Tibial nerve (tissue), 4 donors: ENCODE measurements at regions not wholly inside any gene's neighbourhood (a gene's known extent, or its start where the extent isn't known, plus 50 kb on each side); places are given as distances from the start of the nearest gene placed in this dataset.
"Not testable (repeated sequence)": the region's sequence is repeated elsewhere in the genome, so short reads cannot be mapped to it uniquely, and the experiment has no call there.

ENCODE experiments used
- DNase-seq, 2 donors: peaks; one replicate each; pipeline ENCODE4 v3.0.0-alpha.2; 2019; ENCODE audit warnings: low spot score in 2 of 2
- H3K27ac ChIP-seq, 4 donors: fragments of 200-600 bp; sonication (generic) in 3 of 4; one replicate each; pipeline ENCODE4 v1.5.1; 2017 to 2019; ENCODE audit warnings: mild to moderate bottlenecking in 1 of 4
- H3K27me3 ChIP-seq, 2 donors: fragments of 200-600 bp; sonication (generic) in 1 of 2; one replicate each; pipeline versions ENCODE4 v1.5.1 to v1.6.0; 2017 to 2019
- H3K36me3 ChIP-seq, 3 donors: fragments of 200-600 bp; sonication (generic); one replicate each; pipeline ENCODE4 v1.5.1; 2018 to 2019
- H3K4me1 ChIP-seq, 4 donors: fragments of 200-600 bp; sonication (generic) in 3 of 4; one replicate each; pipeline ENCODE4 v1.5.1; 2017 to 2019
- H3K4me3 ChIP-seq, 4 donors: fragments of 200-600 bp; sonication (generic) in 3 of 4; one replicate each; pipeline ENCODE4 v1.5.1; 2017 to 2019; ENCODE audit warnings: mild to moderate bottlenecking in 1 of 4, moderate library complexity in 1 of 4
- H3K9me3 ChIP-seq, 4 donors: fragments of 200-600 bp; sonication (generic) in 3 of 4; one replicate each; pipeline ENCODE4 v1.5.1; 2017 to 2019
- EP300 ChIP-seq, 2 donors: sonication (generic); formaldehyde crosslinking; IDR thresholded peaks; one replicate each; pipeline ENCODE4 v1.6.1; 2017; ENCODE audit warnings: antibody characterized with exemption in 2 of 2, mild to moderate bottlenecking in 1 of 2
- POLR2A ChIP-seq, 2 donors: fragments of 450-650 bp; IDR thresholded peaks; one replicate each; pipeline ENCODE4 v1.6.1; 2017; ENCODE audit warnings: antibody characterized with exemption in 2 of 2, mild to moderate bottlenecking in 2 of 2, moderate library complexity in 2 of 2
- WGBS, 2 donors: methylation state at CpG; one replicate each; pipeline ENCODE4 v1.1.5; 2018; 5-methylcytosine and 5-hydroxymethylcytosine counted together
- TF ChIP-seq, protein P1 (sequence below), 5 experiments: fragments of 200-600 bp in 3 of 5; fragments of 450-650 bp in 2 of 5; sonication (generic) in 3 of 5; IDR thresholded peaks; one replicate each; pipeline ENCODE4 v1.5.1; 2016 to 2019; ENCODE audit warnings: antibody characterized with exemption in 5 of 5, mild to moderate bottlenecking in 3 of 5, moderate library complexity in 2 of 5

DNA sequence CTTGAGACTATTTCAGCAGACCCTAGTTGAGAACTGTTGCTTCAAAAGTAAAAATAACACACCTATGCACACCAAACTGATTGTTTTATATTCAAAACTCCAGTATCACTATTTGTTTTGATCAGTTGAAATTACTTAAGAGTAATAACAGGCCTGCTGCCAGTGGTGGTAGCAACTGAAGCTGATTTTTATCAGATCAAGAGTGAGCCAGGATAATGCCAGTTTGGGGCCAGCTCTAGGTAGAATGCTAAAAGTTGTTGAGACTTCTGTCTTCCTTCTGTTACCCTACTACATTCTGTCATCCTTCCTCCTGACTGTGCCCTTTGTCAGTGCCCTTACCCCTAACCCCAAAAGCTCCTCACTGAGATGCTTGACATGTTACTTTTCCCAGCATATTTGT, 228.7 kb upstream of the SPRY1 start:
- H3K4me3 ChIP-seq = no peak overlapping the region
- H3K27me3 ChIP-seq = no peaks in the 10 kb centered on the region
- H3K4me1 ChIP-seq = no peaks in the 10 kb centered on the region
- no peak for TF ChIP-seq POLR2A (IDR thresholded peaks at IDR 0.05)
- TF ChIP-seq EP300 (IDR thresholded peaks at IDR 0.05) = no peak
- TF ChIP-seq, protein P1, sequence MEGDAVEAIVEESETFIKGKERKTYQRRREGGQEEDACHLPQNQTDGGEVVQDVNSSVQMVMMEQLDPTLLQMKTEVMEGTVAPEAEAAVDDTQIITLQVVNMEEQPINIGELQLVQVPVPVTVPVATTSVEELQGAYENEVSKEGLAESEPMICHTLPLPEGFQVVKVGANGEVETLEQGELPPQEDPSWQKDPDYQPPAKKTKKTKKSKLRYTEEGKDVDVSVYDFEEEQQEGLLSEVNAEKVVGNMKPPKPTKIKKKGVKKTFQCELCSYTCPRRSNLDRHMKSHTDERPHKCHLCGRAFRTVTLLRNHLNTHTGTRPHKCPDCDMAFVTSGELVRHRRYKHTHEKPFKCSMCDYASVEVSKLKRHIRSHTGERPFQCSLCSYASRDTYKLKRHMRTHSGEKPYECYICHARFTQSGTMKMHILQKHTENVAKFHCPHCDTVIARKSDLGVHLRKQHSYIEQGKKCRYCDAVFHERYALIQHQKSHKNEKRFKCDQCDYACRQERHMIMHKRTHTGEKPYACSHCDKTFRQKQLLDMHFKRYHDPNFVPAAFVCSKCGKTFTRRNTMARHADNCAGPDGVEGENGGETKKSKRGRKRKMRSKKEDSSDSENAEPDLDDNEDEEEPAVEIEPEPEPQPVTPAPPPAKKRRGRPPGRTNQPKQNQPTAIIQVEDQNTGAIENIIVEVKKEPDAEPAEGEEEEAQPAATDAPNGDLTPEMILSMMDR (IDR thresholded peaks at IDR 0.05) = no peak
- no peaks in the 10 kb centered on the region for H3K36me3 ChIP-seq
- no peak overlapping the region for H3K27ac ChIP-seq
- no peaks in the 10 kb centered on the region for H3K9me3 ChIP-seq
- DNase-seq = no peak

- WGBS, 2 donors = 93 to 94% methylated on average over 2 of the region's 2 CpGs
- Histone ChIP-seq H3K27ac (no peak overlapping the region), H3K36me3 (no peaks in the 10 kb centered on the region), H3K9me3 (peaks cover 0 to 5% (median 1%) of the 10 kb centered on the region in 4 donors), H3K27me3 (no peaks in the 10 kb centered on the region), H3K4me1 (no peaks in the 10 kb centered on the region), H3K4me3 (no peak overlapping the region)
- TF ChIP-seq, protein P1 (IDR thresholded peaks at IDR 0.05) = no peak
- DNase-seq = no peak
These were observed 227.8 kb upstream of the SPRY1 start for GRCh38 chr4:123168812-123169211.

DNA sequence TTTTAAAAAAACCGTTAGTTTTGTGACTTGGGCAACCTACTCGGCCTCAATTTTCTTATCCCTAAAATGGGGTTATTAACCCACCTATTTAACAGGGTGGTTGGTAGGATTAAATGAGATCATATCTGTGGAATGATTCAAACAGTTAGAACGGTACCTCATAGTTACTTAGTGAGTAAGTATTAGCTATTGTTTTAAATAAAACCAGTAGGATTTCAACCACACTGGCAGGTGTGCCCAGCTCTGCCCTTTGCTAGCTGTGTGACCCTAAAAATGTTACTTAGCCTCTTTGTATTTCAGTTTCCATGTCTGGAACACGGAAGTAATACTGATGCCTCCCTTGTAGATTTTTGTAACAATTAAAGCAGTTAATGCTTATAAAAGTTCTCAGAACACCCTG, 225.8 kb upstream of the SPRY1 start:
- DNase-seq = no peak
- H3K4me1 ChIP-seq = no peaks in the 10 kb centered on the region
- H3K36me3 ChIP-seq = no peaks in the 10 kb centered on the region
- H3K4me3 ChIP-seq = no peak overlapping the region
- H3K27ac ChIP-seq = no peak overlapping the region
- WGBS, 2 donors = 91 to 92% methylated on average over 4 of the region's 4 CpGs
- TF ChIP-seq EP300 (IDR thresholded peaks at IDR 0.05) (no peak), POLR2A (IDR thresholded peaks at IDR 0.05) (no peak)
- TF ChIP-seq, protein P1 (IDR thresholded peaks at IDR 0.05) = no peak
- no peaks in the 10 kb centered on the region for H3K27me3 ChIP-seq
- H3K9me3 ChIP-seq = peaks cover 0 to 6% (median 1%) of the 10 kb centered on the region in 4 donors

DNA sequence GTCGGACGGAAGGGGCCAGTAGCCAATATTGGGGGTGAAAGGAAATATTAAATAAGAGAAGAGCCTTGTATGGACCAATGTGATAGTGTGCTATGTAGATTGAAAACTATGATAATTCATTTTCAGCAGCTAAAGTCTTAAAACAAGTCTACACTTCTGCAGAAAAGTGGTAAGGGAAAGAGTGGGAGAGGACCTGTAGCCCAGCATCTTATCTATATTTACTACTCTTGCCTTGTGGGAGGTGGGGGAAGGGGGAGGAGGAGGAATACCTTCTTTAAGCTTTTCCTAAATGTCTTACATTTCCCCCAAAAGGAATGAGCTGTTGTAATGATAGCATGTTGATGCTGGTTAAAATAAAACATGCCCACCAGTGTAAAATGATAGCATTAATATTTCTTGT, 220.0 kb upstream of the SPRY1 start:
- TF ChIP-seq EP300 (IDR thresholded peaks at IDR 0.05) (no peak), POLR2A (IDR thresholded peaks at IDR 0.05) (no peak)
- TF ChIP-seq, protein P1 (IDR thresholded peaks at IDR 0.05) = no peak
- 60 to 97% methylated on average over 2 of the region's 2 CpGs for WGBS, 2 donors

GRCh38 chr4:123182289-123182688, 214.3 kb upstream of the SPRY1 start:
- Histone ChIP-seq H3K4me1 (no peaks in the 10 kb centered on the region), H3K4me3 (no peak overlapping the region)
- TF ChIP-seq EP300 (IDR thresholded peaks at IDR 0.05) = no peak

More for the DNA sequence above, 220.0 kb upstream of the SPRY1 start:
- no peak for DNase-seq
- Histone ChIP-seq H3K4me3 (no peak overlapping the region), H3K36me3 (no peaks in the 10 kb centered on the region), H3K27ac (no peak overlapping the region), H3K9me3 (peaks cover 0 to 6% (median 1%) of the 10 kb centered on the region in 4 donors), H3K27me3 (no peaks in the 10 kb centered on the region), H3K4me1 (no peaks in the 10 kb centered on the region)

GRCh38 chr4:123183308-123183707, 213.3 kb upstream of the SPRY1 start:
- Histone ChIP-seq H3K27me3 (no peaks in the 10 kb centered on the region), H3K4me1 (no peaks in the 10 kb centered on the region), H3K36me3 (no peaks in the 10 kb centered on the region), H3K27ac (no peak overlapping the region), H3K9me3 (no peaks in the 10 kb centered on the region), H3K4me3 (no peak overlapping the region)
- WGBS, 2 donors = 85 to 88% methylated on average over 1 of the region's 1 CpG
- no peak for TF ChIP-seq EP300 (IDR thresholded peaks at IDR 0.05)
- no peak for TF ChIP-seq POLR2A (IDR thresholded peaks at IDR 0.05)
- DNase-seq = no peak

More at GRCh38 chr4:123182289-123182688, 214.3 kb upstream of the SPRY1 start:
- Histone ChIP-seq H3K27me3 (no peaks in the 10 kb centered on the region), H3K36me3 (no peaks in the 10 kb centered on the region), H3K9me3 (no peaks in the 10 kb centered on the region), H3K27ac (no peak overlapping the region)
- no peak for DNase-seq

- H3K9me3 ChIP-seq, H3K27ac ChIP-seq, H3K27me3 ChIP-seq, H3K4me1 ChIP-seq, H3K4me3 ChIP-seq, DNase-seq, H3K36me3 ChIP-seq: not testable (repeated sequence)
- 95 to 97% methylated on average over 2 of the region's 2 CpGs for WGBS, 2 donors
These were observed 212.8 kb upstream of the SPRY1 start for GRCh38 chr4:123183754-123184153.
